ENCODE measurements at regions not wholly inside any gene's neighbourhood (a gene's known extent, or its start where the extent isn't known, plus 50 kb on each side); places are given as distances from the start of the nearest gene placed in this dataset.

GRCh38 chr9:3699883-3700282, 174.1 kb upstream of the RFX3 start:
- ChIA-PET CTCF (ENCODE audit: low intra/inter-chr PET ratio, low total read pairs) (no interaction called here), POLR2A (no interaction called here)
- in situ Hi-C loops (cut with HindIII; ENCODE audit: extremely low pct_ligation_motif_present, low pct_unique_long_range_greater_than_20kb): no loop called here
- Histone ChIP-seq H3K9me3 (ENCODE audit: low read length) (no peaks in the 10 kb centered on the region), H3K36me3 (replicated peaks in 1 of 2; ENCODE audit: control insufficient read depth in 1 of 2, insufficient read depth in 2 of 2, low read length in 2 of 2) (no peaks in the 10 kb centered on the region), H2AFZ (ENCODE audit: low read length) (no peak overlapping the region), H3K4me3 (replicated peaks in 1 of 3; ENCODE audit: insufficient read depth in 1 of 3, low read depth in 2 of 3, low read length in 3 of 3) (no peak overlapping the region), H3K9ac (ENCODE audit: insufficient read depth, low read depth, low read length) (no peak overlapping the region), H3K79me2 (ENCODE audit: insufficient read depth, low read length) (no peaks in the 10 kb centered on the region), H3K27ac (ENCODE audit: extremely low read length, insufficient read depth, low read length) (no peak overlapping the region), H3K4me1 (ENCODE audit: insufficient read depth, low read length) (no peaks in the 10 kb centered on the region), H3K27me3 (ENCODE audit: control insufficient read depth in 1 of 2, insufficient read depth in 2 of 2, low read length in 2 of 2) (no peaks in the 10 kb centered on the region), H3K4me2 (ENCODE audit: low read depth, low read length) (no peak overlapping the region), H4K20me1 (ENCODE audit: insufficient read depth, low read length) (no peaks in the 10 kb centered on the region)
- no TSS peak for BruUV-seq (replicated peaks)
- FAIRE-seq (no peak), DNase-seq (ENCODE audit: low spot score) (no peak), ATAC-seq (no peak)
- intact Hi-C loops (cut with micrococcal nuclease; ENCODE audit: unreplicated experiment): no loop called here
- TF ChIP-seq ZNF749 (CRISPR knock-in tag; IDR thresholded peaks at IDR 0.05; ENCODE audit: borderline replicate concordance) (no peak), FOXM1 (CRISPR knock-in tag; IDR thresholded peaks at IDR 0.05) (no peak), ZNF850 (CRISPR knock-in tag; conservative IDR thresholded peaks at IDR 0.05) (no peak), ZSCAN12 (CRISPR knock-in tag; IDR thresholded peaks at IDR 0.05) (no peak), ZNF256 (CRISPR knock-in tag; conservative IDR thresholded peaks at IDR 0.05) (no peak), CTCF (CRISPR knock-in tag; IDR thresholded peaks at IDR 0.05) (no peak), ZNF713 (CRISPR knock-in tag; IDR thresholded peaks at IDR 0.05) (no peak), ZNF550 (CRISPR knock-in tag; IDR thresholded peaks at IDR 0.05; ENCODE audit: borderline replicate concordance) (no peak), ZNF274 (CRISPR knock-in tag; IDR thresholded peaks at IDR 0.05) (no peak), DRAP1 (CRISPR knock-in tag; IDR thresholded peaks at IDR 0.05) (no peak), ZEB1 (IDR thresholded peaks at IDR 0.05; ENCODE audit: insufficient replicate concordance, low read depth) (no peak), CHCHD3 (CRISPR knock-in tag; IDR thresholded peaks at IDR 0.05) (no peak), HOXD1 (CRISPR knock-in tag; IDR thresholded peaks at IDR 0.05) (no peak), ZNF549 (CRISPR knock-in tag; IDR thresholded peaks at IDR 0.05) (no peak), ZNF737 (CRISPR knock-in tag; IDR thresholded peaks at IDR 0.05; ENCODE audit: borderline replicate concordance) (no peak), ATF6 (CRISPR knock-in tag; conservative IDR thresholded peaks at IDR 0.05) (no peak), SOX13 (IDR thresholded peaks at IDR 0.05) (no peak), SOX13 (CRISPR knock-in tag; conservative IDR thresholded peaks at IDR 0.05 in 1 of 2, IDR thresholded peaks at IDR 0.05 in 1 of 2) (no peak), MTF1 (CRISPR knock-in tag; IDR thresholded peaks at IDR 0.05) (no peak), ZNF343 (CRISPR knock-in tag; IDR thresholded peaks at IDR 0.05) (no peak), NR2F1 (CRISPR knock-in tag; IDR thresholded peaks at IDR 0.05) (no peak)
- 2% methylated on average over 3 of the region's 3 CpGs for WGBS (ENCODE audit: low lambda C conversion rate)

Data from HepG2 (cell line).